GM12865 (cell line): ENCODE measurements at regions not wholly inside any gene's neighbourhood (a gene's known extent, or its start where the extent isn't known, plus 50 kb on each side); places are given as distances from the start of the nearest gene placed in this dataset.

Experiments used
- DNase-seq: peaks from one replicate; pipeline ENCODE4 v3.0.0; 2010; ENCODE audit warnings: low read depth
- H3K4me3 ChIP-seq: 2 replicates; pipeline ENCODE4 v1.5.1; 2011; ENCODE audit warnings: mild to moderate bottlenecking, low read depth, low read length, control low read depth
- TF ChIP-seq, protein P1 (sequence below): IDR thresholded peaks from 2 replicates; pipeline ENCODE4 v1.5.1; 2011; ENCODE audit warnings: low read length, control low read depth, low read depth, inconsistent platforms; ENCODE audit not compliant: insufficient read depth; ENCODE audit errors: missing control alignments

DNA sequence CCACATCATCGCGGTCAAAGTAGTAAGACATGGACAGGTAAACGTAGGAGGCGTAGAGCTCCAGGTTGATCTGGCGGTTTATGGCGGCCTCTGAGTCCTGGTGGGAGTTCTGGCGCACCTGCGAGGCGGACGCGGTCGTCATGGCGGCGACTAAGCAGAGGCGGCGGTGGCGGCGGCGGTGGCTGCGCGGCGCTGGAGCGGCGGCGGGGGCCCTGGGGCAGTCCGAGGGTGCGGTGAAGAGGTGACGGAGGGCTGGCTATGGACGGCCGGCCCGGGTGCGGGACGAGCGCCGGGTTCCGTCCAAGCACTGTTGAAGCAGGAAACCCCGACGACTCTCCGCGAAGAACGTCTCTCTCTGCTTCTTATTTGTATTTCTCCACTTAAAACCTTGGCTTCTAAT is 484.3 kb upstream of the SGCG start:
- H3K4me3 ChIP-seq = no peak overlapping the region
- DNase-seq = no peak
- TF ChIP-seq, protein P1, sequence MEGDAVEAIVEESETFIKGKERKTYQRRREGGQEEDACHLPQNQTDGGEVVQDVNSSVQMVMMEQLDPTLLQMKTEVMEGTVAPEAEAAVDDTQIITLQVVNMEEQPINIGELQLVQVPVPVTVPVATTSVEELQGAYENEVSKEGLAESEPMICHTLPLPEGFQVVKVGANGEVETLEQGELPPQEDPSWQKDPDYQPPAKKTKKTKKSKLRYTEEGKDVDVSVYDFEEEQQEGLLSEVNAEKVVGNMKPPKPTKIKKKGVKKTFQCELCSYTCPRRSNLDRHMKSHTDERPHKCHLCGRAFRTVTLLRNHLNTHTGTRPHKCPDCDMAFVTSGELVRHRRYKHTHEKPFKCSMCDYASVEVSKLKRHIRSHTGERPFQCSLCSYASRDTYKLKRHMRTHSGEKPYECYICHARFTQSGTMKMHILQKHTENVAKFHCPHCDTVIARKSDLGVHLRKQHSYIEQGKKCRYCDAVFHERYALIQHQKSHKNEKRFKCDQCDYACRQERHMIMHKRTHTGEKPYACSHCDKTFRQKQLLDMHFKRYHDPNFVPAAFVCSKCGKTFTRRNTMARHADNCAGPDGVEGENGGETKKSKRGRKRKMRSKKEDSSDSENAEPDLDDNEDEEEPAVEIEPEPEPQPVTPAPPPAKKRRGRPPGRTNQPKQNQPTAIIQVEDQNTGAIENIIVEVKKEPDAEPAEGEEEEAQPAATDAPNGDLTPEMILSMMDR = no peak

DNA sequence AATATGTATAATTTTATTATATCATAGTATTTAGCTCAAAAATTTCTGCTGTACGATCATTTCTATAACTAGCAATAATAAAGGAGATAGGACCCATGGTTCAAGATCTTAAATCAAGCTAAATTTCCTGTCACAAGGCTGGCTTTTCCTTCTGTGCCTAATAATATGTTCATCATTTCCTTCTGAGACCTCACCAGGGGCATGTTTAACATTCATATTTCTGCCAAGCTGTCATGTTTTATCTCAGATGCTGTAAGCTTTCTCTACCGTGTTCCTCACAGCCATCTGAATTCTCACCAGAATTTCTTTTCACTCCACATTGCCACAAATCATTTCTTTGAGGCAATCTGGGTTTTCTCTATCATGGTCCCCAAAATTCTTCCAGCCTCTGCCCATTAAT is 482.3 kb upstream of the SGCG start:
- no peak for DNase-seq
- no peak overlapping the region for H3K4me3 ChIP-seq
- TF ChIP-seq, protein P1 = no peak

DNA sequence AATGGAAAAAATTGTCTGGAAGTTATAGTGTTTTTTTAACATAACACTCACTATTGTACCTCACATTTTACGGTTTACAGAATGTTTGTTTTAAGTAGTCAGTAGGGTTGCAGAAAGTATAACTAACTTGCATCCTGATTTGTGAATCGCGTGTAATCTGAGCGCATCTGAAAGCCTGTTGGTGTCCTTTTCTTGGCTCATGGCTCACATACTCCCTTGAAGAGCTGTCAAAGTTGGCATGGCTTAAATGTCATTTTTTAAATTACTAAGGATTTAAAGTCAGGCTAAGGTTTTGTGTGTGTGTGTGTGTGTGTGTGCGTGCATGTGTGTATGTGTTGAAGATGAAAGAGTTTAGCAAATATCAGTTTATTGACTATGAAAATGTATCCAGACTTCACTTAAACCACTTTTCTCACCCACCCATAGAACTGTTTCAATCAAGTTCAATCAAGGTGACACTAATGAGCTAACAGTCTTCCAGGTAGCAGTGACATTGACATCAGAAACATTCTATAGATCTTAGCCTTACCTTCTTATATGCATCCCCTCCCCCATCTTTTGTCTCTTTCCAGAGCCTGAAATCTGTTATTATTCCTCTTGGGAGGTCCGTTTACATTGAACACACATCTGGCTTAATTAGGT is 480.4 kb upstream of the SGCG start:
- no peak overlapping the region for H3K4me3 ChIP-seq
- no peak for DNase-seq
- TF ChIP-seq, protein P1 = no peak

DNA sequence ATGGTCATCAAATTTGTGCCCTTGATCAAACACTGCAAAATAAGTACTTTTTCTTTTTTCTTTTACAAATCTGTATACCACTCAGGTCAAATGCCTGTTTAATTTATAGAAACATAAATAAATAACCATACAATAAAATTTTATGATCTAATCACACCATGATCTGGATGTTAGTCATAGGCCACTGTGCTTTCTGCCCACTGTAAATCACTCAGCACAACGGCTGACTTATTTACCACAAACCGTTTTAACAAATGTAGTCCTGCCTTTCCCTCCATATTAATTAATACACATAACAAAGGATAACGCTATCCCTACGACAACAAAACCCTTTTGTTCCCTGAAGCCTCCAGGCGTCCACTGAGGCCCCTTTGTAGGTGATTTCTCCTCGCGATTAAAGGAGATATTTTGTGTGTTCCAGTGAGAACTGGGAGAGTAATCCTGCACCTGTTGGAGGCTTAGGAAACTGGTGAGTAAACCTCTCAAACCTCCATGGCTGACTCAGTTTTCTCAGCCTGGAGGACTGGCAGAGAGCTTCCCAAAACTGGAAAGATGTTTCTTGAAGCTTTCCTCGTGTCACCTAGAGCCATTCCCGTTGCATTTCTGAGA is 477.1 kb upstream of the SGCG start:
- TF ChIP-seq, protein P1 = no peak
- H3K4me3 ChIP-seq = no peak overlapping the region
- DNase-seq = no peak

DNA sequence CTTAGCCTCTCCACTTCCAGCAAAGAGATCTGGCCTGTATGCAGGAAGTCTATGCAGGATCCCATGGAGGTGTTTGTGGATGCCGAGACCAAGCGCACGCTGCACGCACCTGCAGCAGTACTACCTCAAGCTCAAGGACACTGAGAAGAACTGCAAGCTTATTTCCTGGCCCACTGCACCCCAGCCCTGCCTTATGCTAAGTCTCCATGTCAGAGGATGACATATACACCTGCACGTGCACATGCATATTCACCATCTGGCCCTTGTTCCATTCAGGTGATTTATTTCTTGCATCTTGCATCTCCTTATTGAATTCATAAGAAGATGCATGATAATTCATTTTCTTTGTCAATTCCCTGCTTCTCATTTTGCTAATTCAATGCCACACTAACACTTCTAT is 472.8 kb upstream of the SGCG start:
- no peak for DNase-seq
- no peak overlapping the region for H3K4me3 ChIP-seq
- TF ChIP-seq, protein P1 = no peak

DNA sequence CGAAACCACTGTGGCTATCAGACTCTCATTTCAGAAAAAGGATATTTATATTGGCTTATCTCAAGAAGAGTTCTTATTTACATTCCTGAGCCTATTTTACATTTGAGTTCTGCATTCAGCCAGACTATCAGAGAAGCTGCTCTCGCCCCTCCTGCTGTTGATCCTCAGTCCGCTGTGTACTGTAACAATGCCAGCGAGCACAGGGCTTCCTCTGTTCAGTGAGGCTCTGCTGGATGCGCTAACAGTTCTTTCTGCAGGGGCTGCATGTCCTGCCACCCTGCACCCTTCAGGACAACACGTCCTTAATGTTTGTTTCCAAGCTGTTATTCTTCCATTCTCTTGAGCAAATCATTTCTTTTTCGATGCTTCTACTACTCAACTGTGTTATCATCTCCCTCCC is 463.7 kb upstream of the SGCG start:
- no peak for DNase-seq
- H3K4me3 ChIP-seq = no peak overlapping the region
- TF ChIP-seq, protein P1 = no peak

DNA sequence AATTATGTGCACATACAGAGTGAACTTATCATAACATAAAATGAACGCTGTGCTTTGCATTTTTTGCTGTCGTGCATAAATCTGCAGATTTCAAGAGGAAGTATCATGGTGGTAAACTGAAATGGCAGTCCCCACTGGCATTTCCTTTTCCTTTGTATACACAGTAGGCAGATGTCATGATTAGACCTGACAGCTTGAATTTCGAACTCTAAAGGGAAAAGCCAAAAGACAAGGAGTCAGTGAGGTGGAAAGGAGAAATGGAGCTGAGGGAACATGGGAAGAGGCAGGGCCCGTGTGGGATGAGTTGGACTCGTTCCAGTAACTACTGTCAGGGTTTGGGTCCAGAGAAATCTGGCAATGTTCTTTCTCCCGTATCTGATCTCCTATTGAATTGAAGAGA is 454.1 kb upstream of the SGCG start:
- DNase-seq = no peak
- no peak overlapping the region for H3K4me3 ChIP-seq

More for the DNA sequence above, 454.1 kb upstream of the SGCG start:
- TF ChIP-seq, protein P1 = no peak
